Hematopoietic multipotent progenitor cell treated with erythropoietin and hydrocortisone succinate and interleukin-3 and kit ligand, for 6 days (in vitro differentiated cells): ENCODE measurements at regions not wholly inside any gene's neighbourhood (a gene's known extent, or its start where the extent isn't known, plus 50 kb on each side); places are given as distances from the start of the nearest gene placed in this dataset.
"Not testable (repeated sequence)": the region's sequence is repeated elsewhere in the genome, so short reads cannot be mapped to it uniquely, and the experiment has no call there.

Source experiments
- DNase-seq: peaks from one replicate; pipeline ENCODE4 v3.0.0-alpha.2; 2015

DNA sequence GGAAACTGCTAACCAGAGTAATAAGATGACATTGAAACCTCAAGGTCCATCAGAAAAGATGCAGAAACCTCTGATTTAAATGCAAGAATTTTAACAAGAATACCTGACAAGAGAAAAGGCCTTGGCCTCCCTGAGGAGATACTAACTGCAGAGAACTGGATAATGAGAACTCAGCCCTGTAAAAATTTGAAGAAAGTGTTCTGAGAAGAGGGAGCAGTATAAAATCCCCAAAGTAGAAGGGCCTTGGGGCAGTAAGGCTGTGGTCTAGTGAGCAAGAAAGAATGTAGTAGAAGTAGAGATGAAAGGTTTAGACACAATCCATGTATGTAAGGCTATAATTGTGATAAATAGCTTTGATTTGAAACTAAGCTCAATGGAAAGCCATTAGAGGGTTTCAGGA, 394.1 kb downstream of the ZBBX start:
- no peak for DNase-seq

- DNase-seq: not testable (repeated sequence)
Measured at GRCh38 chr3:166975796-166976195, 404.3 kb downstream of the ZBBX start.

DNA sequence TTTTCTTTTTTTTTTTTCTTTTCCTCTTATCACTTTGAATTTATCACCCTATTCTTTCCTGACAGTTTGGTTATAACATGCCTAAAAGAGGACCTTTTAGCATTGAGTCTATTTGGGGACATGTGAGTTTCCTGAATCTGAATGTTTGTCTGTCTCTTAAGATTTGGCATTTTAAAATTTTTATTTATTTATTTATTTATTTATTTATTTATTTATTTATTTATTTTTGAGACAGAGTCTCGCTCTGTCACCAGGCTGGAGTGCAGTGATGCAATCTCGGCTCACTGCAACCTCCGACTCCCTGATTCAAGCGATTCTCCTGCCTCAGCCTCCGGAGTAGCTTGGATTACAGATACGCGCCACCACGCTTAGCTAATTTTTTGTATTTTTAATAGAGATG, 412.4 kb downstream of the ZBBX start:
- not testable (repeated sequence) for DNase-seq

DNA sequence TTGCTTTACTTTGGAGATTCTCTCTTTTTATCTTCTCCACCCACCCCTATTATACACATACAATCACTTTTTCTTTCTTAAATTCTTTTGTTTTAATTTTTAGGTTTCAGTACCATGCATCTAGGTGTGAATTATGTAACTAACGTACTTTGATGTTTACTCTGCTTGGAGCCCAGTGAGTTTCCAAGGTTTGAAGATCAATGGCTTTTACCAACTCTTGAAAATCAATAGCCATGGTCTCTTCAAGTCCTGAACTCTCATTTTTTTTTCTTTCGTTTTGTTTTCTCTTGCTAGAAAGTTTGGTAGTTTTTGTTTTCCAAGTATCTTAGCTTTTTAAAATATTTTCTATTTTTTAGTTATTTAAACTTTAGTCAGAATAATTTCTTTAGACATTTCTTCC, 417.2 kb downstream of the ZBBX start:
- DNase-seq: no peak

- DNase-seq: no peak
Measured at GRCh38 chr3:166957121-166957520, 423.0 kb downstream of the ZBBX start.

DNA sequence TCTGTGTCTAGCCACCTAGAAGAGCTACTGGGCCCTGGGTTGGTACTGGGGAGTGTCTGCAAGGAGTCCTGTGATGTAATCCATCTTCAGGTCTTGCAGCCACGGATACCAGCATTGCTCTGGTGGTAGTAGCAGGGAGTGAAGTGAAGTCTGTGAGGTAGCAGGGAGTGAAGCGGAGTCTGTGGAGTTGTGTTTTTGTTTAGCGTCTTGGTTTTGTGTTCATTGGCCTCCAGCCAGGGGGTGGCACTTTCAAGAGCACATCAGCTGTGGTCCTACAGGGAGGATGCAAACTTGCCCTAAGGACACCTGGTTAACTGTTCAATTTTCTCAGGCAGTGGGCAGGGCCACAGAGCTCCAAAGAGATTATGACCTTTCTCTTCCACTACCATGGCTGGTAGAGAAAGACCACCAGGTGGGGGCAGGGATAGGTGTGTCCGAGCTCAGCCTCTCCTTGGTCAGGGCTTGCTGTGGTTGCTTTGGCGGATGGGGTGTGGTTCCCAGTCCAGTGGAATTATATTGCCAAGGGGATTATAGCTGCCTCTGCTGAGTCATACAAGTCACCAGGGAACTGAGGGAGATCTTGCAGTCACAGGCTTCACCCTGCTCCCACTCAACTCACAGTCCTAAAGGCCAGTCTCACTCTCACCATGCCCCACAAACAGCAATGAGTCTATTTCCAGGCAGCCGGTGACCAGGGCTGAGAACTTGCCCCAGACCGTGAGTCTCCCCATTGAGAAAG, 424.7 kb downstream of the ZBBX start:
- DNase-seq: no peak

- no peak for DNase-seq
Measured at GRCh38 chr3:166934879-166935278, 445.2 kb downstream of the ZBBX start.

- DNase-seq: no peak
Measured at GRCh38 chr3:166917437-166917836, 462.7 kb downstream of the ZBBX start.

GRCh38 chr3:166902374-166902773, 477.7 kb downstream of the ZBBX start:
- no peak for DNase-seq

- DNase-seq: no peak
Measured at GRCh38 chr3:166900866-166901577, 479.1 kb downstream of the ZBBX start.

DNA sequence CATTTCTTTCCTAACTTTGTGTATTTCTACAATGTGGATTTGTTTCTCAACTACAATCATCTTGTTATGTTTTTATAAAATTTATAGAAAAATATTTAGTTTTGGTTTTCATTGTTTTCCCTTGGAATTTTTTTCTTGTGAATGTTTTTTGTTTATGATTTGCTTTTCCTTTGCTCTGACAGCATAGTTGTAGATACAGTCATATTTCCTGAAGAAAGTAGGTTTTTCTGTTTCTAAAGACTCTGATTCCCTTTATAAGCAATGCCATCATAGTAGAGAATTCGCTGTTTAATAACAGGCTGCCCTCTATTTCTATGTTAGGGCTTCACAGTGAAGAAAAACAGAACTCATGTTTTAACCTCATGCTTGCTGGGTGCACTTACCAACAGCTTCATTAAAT, 482.3 kb downstream of the ZBBX start:
- no peak for DNase-seq

GRCh38 chr3:166889241-166889640, 490.9 kb downstream of the ZBBX start:
- no peak for DNase-seq

- DNase-seq: no peak
Measured at GRCh38 chr3:166879661-166880060, 500.4 kb downstream of the ZBBX start.

- DNase-seq: no peak
Measured at GRCh38 chr3:166877971-166878370, 502.1 kb downstream of the ZBBX start.

DNA sequence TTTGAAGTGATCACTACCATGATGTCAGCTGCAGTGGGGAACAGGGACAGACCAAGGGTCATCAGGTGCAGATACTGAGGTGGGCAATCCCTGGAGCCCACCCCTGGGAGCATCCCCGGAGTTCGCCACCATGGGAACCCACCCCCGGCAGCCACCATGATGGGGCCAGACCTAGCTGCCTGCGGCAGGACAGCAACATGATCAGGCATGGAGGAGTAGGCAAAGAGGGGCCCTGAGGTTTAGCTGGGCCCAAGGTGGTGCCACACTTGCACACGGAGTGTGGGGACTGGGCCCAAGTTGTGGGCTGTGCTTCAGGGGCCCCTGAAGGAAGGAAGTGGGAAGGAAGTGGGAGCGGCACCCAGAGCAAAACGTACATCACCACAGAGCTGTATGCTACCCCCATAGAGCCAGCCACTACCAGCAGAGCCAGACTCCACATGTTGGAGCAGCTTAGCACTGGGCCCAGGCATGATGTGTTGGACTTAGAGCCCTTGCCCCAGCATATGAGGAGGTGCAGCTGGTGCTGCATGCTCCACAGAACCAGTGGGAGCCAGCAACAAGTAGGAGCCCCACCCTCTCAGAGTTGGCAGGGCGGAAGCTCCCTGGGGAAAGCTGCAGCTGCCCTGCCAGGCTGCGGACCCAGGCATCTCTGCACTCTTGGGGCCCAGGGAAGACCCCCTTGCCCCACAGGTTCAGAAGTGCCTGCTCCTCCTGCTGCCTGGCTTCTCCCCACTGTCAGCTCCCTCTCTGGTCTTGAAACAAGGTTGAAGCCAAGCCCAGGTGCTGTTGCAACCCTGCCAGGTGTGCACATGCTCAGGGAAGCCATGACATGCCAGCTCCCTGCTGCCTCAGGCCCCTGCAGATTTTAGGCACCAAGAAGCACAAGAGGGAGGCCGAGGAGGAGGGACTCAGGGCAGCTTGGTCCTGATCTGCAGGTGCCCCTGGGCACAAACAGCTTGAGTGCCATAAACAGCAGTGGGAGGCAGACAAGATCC, 515.3 kb downstream of the ZBBX start:
- no peak for DNase-seq

DNA sequence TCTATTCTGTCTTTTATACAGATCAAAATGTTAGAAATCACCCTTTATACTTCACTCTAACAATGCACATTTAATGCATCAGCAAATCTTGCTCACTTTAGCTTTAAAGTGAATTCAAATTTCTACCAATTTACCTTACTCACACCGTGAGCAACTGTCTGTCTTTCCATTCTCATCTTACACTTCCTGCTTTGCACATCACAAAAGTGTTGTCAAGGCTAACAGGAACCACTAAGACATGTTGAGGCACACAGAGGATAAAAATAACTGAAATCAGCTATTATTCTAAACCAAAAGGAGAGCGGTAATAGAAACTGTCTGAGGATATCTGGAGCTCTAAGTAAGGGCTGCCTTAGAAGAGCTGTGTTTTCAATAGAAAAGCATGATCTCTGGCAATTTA, 519.9 kb downstream of the ZBBX start:
- no peak for DNase-seq

GRCh38 chr3:166844329-166844728, 535.8 kb downstream of the ZBBX start:
- DNase-seq: no peak

DNA sequence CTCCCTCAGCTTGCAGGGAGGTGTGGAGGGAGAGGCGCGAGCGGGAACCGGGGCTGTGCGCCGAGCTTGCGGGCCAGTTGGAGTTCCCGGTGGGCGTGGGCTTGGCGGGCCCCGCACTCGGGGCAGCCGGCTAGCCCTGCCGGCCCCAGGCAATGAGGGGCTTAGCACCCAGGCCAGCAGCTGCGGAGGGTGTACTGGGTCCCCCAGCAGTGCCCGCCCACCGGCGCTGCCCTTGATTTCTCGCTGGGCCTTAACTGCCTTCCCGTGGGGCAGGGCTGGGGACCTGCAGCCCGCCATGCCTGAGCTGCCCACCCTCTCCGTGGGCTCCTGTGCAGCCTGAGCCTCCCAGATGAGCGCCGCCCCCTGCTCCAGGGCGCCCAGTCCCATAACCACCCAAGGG, 537.3 kb downstream of the ZBBX start:
- DNase-seq: not testable (repeated sequence)

GRCh38 chr3:166837535-166837934, 542.6 kb downstream of the ZBBX start:
- peak; percentile 52 for DNase-seq

DNA sequence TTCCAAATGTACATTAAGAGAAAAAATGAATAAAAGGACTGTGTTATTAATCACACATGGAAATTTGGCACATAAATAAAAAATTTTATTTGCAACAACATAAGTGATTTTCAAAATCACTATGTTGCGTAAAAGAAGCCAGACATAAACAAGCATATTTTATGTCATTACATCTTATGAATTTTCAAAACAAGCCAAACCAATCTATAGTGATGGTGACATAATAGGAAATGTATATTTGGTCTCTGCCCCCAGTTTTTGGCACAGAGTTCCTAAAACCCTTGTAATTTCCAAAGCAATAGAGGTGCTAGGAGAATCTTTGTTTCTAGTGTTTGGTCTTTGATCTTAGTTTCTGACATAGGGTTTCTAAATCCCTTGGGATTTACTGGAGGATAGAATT, 543.3 kb downstream of the ZBBX start:
- no peak for DNase-seq

- no peak for DNase-seq
Measured at GRCh38 chr3:166829896-166830295, 550.2 kb downstream of the ZBBX start.

DNA sequence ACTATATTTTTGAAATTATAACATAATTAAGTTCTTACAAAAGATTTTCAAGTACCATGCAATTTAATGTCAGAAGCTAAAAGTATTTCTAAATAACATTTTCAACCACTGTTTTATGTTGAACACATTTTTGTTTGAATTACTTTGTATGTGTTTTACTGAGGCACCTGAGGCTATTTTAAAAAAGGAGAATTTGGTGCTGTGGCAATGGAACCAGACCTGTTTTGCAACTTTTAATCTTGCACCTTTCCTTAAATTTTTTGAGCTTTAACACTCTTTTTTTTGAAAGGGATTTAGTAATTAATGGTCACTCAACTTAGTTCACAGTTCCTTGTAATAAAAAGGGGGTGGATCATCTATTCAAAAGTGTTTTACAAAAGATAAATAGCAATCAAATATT, 561.6 kb downstream of the ZBBX start:
- DNase-seq: no peak

DNA sequence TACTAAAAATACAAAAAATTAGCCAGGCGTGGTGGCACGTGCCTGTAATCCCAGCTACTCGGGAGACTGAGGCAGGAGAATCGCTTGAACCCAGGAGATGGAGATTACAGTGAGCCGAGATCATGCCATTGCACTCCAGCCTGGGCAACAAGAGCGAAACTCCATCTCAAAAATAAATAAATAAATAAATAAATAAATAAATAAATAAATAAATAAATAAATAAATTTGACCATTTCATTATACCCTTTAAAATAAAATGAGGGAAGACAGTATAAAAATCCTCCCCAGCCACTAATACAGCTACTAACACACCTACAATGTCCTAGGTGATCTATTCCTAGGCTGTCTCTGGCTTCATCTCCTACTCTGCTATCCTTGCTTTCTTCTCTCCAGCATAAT, 562.8 kb downstream of the ZBBX start:
- DNase-seq: not testable (repeated sequence)
